NCI-H2227 (cell line): ENCODE measurements at regions not wholly inside any gene's neighbourhood (a gene's known extent, or its start where the extent isn't known, plus 50 kb on each side); places are given as distances from the start of the nearest gene placed in this dataset.
"Not testable (repeated sequence)": the region's sequence is repeated elsewhere in the genome, so short reads cannot be mapped to it uniquely, and the experiment has no call there.

Experiments used
- DNase-seq: peaks from one replicate; lab custom pipeline; 2025; ENCODE audit not compliant: unreplicated experiment; lab: John Stamatoyannopoulos, UW

DNA sequence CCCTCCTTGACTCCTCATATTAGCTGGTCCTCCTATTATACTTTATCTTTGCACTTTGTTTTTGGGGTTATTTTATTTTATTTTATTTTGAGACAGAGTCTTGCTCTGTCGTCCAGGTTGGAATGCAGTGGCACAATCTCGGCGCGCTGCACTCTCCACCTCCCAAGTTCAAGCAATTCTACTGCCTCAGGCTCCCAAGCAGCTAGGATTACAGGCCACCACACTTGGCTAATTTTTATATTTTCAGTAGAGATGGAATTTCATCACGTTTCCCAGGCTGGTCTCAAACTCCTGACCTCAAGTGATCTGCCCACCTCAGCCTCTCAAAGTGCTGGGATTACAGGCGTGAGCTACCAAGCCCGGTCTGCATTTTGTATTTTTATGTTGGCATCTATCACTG is 126.7 kb downstream of the FOXB1 start:
- no peak for DNase-seq

DNA sequence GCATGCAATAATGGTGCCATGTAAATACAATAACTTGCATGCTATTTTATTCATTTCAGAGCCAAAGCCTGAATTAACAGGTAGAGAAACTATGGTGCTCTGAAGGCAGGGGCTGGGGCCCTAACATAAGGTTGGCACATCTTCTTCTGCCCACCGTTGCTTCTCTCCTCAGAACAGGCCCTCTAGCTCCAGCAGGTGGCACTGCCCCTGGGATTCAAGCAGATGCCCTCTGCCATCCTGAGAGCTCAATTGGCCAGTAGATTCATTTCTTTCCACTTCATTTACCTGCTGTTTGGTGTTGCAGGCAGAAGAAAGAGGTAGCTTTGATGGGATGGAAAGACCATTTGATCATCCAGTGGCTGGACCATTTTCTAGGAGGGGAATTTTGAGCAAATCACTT is 130.5 kb downstream of the FOXB1 start:
- no peak for DNase-seq

DNA sequence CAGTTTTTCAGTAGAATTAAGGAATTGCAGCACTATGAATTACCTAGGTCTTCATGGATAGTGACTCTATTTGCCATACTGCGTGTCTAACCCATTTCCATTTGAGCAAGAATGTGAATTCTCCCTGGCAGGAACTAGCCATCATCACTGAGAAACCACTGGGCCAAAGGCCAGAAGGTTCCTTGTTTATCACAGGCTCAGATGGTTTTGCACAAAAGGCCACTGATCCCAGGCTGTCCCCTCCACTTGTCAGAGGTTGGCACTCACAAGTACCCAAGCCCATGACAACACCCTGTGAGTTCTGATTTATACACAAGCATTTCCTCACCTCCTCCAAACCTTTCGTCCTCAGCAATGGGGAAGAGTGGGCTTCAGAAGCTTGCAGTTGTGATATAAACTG is 131.8 kb downstream of the FOXB1 start:
- no peak for DNase-seq

DNA sequence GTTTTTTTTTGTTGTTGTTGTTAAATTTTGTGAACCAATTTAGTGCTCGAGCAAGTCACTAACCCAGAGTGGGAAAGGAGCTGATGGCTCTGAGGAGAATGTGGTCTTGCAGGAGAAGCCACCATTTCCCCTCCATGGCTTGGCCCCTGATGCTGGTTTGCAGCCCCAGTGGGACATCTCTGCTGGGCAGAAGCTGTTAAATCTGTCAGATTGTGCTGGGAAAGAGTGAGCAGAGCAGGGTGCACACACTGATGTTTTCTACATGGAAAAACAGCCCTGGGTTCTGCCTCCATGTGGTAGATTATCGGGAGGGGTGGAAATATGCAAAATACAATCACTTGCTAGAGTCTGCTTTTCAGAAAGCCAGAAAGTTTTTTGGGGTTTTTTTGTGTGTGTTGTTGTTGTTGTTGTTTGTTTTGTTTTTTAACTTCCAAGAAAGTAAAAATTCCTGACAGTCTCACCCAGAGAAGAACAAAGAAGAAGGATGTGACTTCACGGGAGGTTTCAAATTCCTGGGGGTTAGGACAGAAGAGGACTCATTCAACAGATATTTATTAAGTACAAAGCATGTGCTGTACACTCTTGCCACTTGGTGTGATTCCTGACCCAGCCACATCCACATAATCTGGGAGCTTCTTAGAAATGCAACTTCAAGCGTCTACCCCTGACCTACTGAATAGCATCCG is 133.7 kb downstream of the FOXB1 start:
- DNase-seq = no peak

DNA sequence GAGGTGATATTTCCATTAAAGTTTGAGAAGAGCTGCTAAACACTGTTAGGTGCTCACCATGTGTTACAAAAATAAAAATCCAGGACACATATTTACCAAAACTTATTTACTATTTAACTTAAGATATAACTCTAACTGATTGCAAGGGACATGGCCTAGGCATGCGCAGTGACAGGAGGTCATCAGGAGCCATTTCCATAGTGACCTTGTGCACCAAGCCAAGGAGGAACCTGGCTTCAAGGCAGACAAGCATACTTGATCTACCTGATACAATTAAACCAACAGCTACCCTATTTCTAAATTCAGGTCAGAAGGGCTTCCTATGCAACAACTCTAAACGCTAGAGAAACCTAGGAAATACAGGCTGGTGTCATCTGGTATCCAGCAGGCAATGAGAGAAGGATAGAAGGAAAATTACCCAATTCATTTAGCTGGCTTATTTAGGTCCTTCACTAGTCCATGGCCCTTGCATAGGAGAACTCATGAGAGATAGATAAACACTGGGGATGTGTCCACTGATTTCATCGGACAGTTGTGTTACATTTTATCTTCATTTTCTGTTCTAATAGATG is 134.4 kb downstream of the FOXB1 start:
- no peak for DNase-seq

DNA sequence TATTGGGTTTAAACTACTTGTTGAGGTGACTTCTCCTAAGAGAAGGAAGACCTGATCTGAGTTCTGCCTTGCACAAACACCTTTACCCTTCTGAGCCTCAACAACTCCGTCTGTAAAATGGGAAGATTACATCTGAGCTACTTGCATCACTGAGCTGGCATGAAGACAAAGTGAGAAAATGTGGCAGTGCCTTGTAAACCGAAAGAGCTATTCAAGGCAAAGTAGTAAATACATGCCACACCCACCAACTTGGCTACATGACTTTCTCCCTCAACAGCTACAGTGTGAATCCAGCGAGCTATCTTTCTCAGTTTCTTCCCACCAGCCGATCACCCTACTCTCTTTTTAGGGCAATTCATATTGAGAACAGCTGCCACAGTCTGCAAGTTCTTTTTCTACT is 148.3 kb downstream of the FOXB1 start:
- no peak for DNase-seq

DNA sequence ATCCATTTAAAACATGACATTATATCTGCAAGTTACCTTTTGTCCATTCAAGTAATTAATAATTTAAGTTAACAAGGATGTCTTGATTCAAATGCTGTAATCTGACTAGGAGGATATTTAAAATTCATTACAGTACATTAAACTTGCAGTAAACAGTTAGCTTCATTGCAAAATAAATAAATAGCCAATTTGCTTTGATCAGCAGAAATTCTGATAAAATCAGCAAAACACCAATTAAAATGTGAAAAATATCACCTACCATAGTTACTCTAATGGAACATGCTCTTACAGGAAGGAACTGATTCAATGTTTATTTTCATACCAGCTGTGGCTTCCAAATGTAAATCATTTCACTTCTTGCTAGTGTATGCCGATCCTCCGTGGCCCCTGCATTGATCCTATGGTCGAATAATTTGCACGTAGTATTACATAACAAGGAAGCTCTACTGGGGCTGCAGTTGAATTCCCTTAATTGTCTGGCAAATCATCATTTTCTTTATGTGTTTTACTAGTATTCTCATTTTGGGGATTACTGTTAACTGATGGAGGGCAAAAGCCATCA is 150.7 kb downstream of the FOXB1 start:
- DNase-seq = no peak

DNA sequence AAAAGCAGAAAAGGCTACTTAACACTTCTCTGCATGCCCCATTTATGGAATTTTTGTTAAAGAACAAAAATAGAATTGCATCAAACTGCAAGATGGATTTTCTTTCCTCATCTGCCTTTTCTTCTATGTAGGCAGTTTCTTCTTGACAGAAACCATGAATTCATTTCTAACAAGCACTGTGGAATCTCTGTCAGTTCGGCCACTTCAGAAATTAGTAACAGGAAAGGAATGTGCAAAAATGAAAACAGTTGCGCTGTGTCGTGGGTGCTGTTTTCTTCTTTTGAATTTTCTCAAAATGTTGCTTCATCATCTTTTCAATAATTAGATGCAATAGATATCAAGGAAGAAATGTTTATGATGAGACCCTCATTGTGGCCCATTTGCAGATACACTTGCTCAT is 151.6 kb downstream of the FOXB1 start:
- no peak for DNase-seq

DNA sequence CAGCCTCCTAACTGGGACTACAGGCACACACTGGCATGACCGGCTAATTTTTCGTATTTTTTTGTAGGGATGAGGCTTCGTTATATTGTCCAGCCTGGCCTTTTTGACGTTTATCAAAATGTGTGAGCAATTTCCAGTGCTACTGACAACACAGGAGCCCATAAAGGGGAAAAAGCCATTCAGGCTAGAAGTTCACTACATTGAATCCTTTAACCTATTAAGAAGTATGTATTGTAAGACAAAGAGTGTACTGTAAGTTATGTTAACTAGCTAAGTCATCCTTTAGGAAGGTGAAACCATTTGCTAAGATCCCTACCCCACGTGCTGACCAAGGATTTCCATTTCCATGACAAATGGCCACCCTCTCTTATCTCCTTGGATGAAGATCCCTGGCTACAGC is 156.8 kb downstream of the FOXB1 start:
- DNase-seq = no peak

DNA sequence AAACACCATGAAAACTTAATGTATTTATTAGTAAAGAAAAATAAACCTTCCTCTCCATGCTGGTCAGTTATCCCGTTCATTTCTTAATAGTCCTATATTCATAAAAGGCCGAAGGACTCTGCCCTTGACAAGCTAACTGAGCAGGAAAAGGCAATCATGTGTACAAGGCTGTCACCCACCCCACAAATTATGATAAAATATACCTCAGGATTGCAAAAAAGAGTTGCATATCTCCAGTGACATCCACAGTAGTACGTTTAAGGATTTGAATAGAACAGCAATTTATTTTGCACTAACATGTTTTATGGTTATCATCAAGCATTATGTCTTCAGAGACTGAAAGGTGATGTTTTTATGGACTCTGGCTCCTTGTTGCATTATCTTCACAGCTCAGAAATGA is 157.6 kb downstream of the FOXB1 start:
- DNase-seq = no peak

DNA sequence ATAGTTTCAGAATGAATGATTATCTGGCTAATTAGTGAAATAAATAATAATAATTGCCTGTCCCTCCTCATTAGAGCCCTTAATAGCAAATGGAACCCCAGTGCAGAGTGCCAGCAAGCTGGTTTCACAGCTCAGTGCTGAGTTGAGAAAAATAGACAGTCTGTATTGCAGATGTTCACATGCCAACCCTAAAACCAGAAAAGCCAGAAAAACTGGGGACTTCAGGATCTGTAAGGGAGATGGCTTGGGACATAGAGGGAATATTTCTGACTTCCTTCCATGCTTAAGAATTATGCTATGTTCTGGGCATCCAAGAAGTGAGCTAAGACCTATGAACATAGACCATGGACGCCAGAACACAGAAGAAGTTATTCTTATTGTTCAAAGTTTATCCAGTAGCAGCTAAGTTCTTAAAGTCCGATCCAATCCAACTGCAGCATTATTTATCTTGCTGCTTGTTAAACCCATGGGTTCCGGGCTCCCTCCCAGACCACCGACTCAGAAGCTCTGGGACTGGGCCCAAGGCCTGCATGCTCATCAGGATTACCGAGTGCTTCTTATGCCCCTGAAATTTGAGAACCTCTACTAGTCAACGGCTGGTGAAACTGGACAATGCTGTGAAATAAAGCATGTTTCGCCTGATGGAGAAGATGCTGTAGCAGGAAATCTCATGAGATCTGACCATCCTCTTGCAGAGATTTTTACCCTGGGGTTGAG is 158.3 kb downstream of the FOXB1 start:
- DNase-seq = no peak

DNA sequence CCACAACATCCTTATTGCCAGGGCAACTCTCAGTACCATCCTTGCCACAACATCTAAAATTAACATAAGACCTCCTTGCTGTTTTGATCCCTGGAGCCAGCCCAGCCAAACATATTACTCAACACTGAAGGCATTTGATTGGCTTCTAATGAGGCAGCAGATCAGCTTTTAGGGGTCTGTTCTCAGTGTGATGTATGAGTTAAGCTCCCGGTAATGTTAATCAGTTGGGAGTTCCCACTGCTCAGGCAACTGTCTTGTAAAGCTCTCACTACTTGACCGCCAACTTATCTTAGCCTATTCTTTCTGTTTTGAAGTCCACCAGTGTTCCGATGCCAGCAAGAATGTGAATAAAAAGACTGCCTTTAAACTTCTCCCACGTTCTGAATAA is 158.9 kb downstream of the FOXB1 start:
- DNase-seq = no peak

DNA sequence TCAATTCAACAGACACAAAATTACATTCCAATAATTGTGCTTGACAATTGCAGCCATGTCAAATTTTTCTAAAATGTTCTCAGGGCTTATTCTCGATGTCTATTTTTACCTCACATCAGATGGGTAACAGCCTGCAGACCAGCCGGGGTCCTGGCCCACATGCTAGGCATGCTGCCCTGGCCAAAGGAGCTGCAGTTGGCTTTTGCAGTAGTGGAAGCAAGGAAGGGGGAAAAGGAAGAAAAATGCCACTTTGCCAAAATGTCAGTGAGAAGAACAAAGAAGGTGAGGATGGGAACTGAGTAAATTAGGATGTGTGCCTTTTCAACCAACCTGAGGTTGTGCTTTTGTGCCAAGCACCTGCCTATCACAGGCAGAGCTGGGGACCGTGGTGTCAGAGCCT is 161.0 kb downstream of the FOXB1 start:
- no peak for DNase-seq

DNA sequence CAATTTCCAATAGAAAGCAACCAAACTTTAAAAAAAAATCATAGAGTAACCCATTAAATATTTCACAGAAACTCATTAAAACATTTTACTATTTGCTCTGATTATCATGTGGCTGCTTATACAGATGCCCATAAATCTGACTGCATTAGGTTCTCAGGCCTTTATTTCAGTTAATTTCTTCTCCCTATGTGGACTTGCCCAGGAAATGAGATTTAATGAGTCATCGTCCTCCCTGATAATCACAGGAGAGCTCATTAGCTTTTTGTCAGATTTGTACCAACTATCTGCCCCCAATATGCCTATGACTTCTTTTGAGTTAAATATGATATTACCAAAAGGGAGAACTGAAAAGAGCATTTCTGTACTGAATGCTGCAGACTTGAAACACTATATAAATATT is 168.0 kb downstream of the FOXB1 start:
- DNase-seq = no peak

DNA sequence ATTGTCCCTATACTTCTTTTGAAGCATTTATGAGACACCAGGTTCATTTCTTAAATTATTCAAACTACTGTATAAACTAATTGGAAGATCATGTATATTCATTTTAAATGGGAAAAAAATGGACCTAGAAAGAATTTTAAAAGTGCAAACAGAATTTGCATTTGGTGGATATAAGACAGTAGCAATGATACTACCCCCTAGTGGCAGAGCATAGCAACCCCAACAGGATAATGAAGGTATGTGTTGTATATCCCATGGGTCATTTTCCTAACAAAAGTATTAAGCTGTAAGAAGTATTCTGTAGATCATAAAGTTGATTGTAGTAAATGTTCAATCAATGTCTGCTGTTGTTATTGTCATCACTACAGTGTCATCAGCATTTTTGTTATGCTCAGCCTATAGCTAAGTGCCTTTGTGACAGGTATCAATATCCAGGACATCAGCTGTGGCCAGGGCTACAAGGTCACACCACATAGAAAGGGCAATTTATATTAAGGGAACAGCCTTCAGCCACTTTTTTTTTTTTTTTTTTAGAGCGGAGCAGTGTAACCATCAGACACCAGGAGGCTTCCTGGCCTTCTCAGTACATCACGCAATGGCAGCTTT is 175.8 kb downstream of the FOXB1 start:
- DNase-seq = peak; percentile 16

DNA sequence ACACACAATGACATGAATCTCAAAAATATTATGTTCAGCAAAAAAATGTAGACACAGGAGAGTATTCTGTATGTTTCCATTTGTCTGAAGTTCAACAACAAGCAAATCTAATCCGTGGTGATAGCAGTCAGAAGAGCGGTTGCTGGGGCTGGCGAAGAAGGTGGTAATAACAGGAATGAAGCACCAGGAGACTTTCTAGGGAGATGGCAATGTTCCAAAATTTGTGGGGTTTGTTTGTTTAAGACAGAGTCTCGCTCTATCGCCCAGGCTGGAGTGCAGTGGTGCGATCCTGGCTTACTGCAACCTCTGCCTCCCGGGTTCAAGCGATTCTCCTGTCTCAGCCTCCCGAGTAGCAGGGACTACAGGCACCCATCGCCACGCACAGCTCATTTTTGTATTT is 177.8 kb downstream of the FOXB1 start:
- DNase-seq = not testable (repeated sequence)

DNA sequence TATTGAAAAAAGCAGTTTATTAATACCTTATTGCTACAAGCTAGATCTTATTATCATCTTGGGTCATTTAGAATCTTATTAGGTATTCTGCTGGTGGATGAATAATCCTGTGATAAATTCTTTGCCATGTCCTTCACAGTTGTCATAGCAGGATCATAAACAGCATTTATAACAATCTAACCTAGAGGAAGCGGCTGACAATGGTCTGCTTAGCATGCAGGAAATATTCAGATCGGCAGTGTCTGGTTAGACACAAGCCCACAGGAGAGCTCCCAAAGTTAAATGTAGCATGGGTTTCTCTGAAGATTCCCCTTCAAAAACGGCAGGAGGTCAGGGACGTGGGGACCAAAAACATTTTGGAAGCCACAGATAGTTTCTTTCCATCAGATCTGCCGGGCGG is 179.3 kb downstream of the FOXB1 start:
- no peak for DNase-seq

DNA sequence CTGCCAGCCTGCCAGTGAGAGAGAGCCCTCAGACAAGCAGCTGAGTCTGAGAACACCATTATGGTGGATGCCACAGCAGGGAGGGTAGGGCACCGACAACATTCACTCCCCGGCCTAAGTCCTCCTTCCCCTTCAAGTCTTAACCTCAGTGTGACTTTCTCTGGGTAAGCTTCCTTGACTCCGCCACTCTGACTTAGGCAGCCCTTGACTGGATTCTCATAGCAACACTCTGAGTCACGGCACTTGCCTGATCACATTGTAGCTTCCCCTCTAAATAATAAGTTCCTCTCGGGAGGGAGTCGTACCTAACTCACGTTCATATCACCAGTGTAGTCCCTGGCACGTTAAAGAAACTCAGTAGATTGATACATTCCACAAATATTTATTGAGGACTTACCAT is 180.5 kb downstream of the FOXB1 start:
- no peak for DNase-seq

DNA sequence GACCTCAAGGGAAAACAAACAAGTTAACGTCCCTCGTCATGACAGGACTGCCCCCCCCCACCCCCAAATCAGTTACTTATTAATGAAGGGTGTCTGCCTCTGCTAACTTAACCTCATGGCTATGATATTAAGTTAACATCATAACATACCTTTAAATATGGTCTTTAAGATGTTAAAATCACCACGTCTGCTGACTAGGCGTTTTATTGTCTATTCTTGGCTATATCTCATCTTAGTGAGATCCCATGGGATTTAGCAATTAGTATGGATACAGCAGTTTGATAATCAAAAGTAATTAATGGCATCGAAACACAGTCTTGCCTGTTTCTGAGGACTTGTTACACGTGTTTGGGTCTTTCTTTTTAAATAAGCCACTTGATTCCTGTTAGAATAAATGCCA is 186.9 kb downstream of the FOXB1 start:
- no peak for DNase-seq

DNA sequence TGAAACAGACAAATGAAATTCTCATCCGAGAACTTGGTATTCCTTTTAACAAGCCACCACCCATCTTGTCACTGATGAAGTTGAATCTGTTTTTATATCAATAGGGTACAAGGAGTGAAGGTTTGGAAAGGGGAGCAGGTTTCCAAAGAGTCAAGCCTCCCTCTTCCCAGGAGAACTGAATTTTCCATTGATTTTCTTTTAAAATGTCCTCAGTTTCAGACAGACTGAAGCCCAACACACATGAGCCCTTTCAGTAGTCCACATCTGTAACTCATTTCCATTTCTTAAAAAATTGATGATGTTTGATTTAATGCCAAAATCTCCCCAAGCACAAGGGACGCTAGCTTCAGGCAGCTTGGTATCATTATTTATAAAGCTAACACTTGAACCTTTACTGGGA is 187.7 kb downstream of the FOXB1 start:
- no peak for DNase-seq

DNA sequence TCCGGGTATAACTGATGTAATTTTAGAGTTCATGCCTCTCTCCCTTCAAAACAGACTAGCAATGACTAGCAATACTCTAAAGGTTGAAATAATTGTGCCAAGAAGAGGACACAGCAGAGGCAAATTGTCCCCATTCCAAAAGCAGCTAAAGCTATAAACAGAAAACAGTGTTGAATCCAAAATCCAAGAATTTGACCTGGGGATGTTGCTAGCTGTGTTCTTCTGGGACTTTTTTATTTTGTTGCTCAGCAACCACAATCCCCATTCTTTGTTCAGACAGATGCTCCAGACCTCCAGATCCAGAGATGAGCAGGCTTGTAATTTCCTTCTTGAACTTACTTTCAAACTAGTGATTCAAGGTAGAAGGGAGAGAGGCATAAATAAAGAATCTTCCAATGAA is 191.5 kb downstream of the FOXB1 start:
- DNase-seq = no peak
